ENCODE measurements at regions not wholly inside any gene's neighbourhood (a gene's known extent, or its start where the extent isn't known, plus 50 kb on each side); places are given as distances from the start of the nearest gene placed in this dataset.

- DNase-seq = no peak
Observed at GRCh38 chr12:97336900-97337751, 125.5 kb upstream of the RMST start.

- DNase-seq = no peak
Observed at GRCh38 chr12:97342130-97342529, 120.5 kb upstream of the RMST start.

GRCh38 chr12:97347956-97348355 lies 114.6 kb upstream of the RMST start:
- no peak for DNase-seq

GRCh38 chr12:97358361-97358760 lies 104.2 kb upstream of the RMST start:
- DNase-seq = no peak

- no peak for DNase-seq
Observed at GRCh38 chr12:97359021-97359690, 103.4 kb upstream of the RMST start.

GRCh38 chr12:97363693-97364092 lies 98.9 kb upstream of the RMST start:
- no peak for DNase-seq

GRCh38 chr12:97368462-97369163 lies 94.0 kb upstream of the RMST start:
- no peak for DNase-seq

- no peak for DNase-seq
Observed at GRCh38 chr12:97375310-97375709, 87.3 kb upstream of the RMST start.

GRCh38 chr12:97380440-97380839 lies 82.2 kb upstream of the RMST start:
- no peak for DNase-seq

- no peak for DNase-seq
Observed at GRCh38 chr12:97385121-97385520, 77.5 kb upstream of the RMST start.

- no peak for DNase-seq
Observed at GRCh38 chr12:97386133-97386581, 76.4 kb upstream of the RMST start.

GRCh38 chr12:97387844-97388243 lies 74.8 kb upstream of the RMST start:
- DNase-seq = no peak

GRCh38 chr12:97394657-97395056 lies 67.9 kb upstream of the RMST start:
- no peak for DNase-seq

GRCh38 chr12:97397008-97397407 lies 65.6 kb upstream of the RMST start:
- DNase-seq = no peak

- DNase-seq = no peak
Observed at GRCh38 chr12:97398704-97399103, 63.9 kb upstream of the RMST start.

- DNase-seq = no peak
Observed at GRCh38 chr12:97404093-97404492, 58.5 kb upstream of the RMST start.

- DNase-seq = peak; percentile 23
Observed at GRCh38 chr12:97404543-97404942, 58.1 kb upstream of the RMST start.

GRCh38 chr12:97408363-97408762 lies 54.2 kb upstream of the RMST start:
- no peak for DNase-seq

GRCh38 chr12:97411341-97411740 lies 51.3 kb upstream of the RMST start:
- no peak for DNase-seq
